Islet of Langerhans (tissue), 1 donor: ENCODE measurements at regions not wholly inside any gene's neighbourhood (a gene's known extent, or its start where the extent isn't known, plus 50 kb on each side); places are given as distances from the start of the nearest gene placed in this dataset.

Experiments used
- FAIRE-seq: peaks from one replicate; lab custom pipeline; 2011; peaks lifted over from hg19 to GRCh38; lab: Jason Lieb, UNC

- FAIRE-seq = no peak
Measured at GRCh38 chr9:18074041-18074440, 399.9 kb upstream of the ADAMTSL1 start.

- FAIRE-seq = no peak
Measured at GRCh38 chr9:18075253-18075952, 398.6 kb upstream of the ADAMTSL1 start.

GRCh38 chr9:18077941-18078678, 395.8 kb upstream of the ADAMTSL1 start:
- no peak for FAIRE-seq

GRCh38 chr9:18092138-18092537, 381.8 kb upstream of the ADAMTSL1 start:
- no peak for FAIRE-seq

- no peak for FAIRE-seq
Measured at GRCh38 chr9:18106006-18106560, 367.9 kb upstream of the ADAMTSL1 start.

- FAIRE-seq = no peak
Measured at GRCh38 chr9:18109675-18110074, 364.3 kb upstream of the ADAMTSL1 start.

- no peak for FAIRE-seq
Measured at GRCh38 chr9:18111146-18111545, 362.8 kb upstream of the ADAMTSL1 start.

GRCh38 chr9:18114559-18115475, 359.1 kb upstream of the ADAMTSL1 start:
- FAIRE-seq = no peak

GRCh38 chr9:18118268-18118667, 355.7 kb upstream of the ADAMTSL1 start:
- FAIRE-seq = no peak

GRCh38 chr9:18122171-18122570, 351.8 kb upstream of the ADAMTSL1 start:
- no peak for FAIRE-seq

- FAIRE-seq = no peak
Measured at GRCh38 chr9:18124760-18125159, 349.2 kb upstream of the ADAMTSL1 start.

- no peak for FAIRE-seq
Measured at GRCh38 chr9:18126831-18127498, 347.0 kb upstream of the ADAMTSL1 start.

- no peak for FAIRE-seq
Measured at GRCh38 chr9:18127499-18127875, 346.5 kb upstream of the ADAMTSL1 start.

GRCh38 chr9:18129809-18130334, 344.1 kb upstream of the ADAMTSL1 start:
- no peak for FAIRE-seq

GRCh38 chr9:18136354-18136994, 337.5 kb upstream of the ADAMTSL1 start:
- FAIRE-seq = no peak

- FAIRE-seq = no peak
Measured at GRCh38 chr9:18137815-18138214, 336.1 kb upstream of the ADAMTSL1 start.

- no peak for FAIRE-seq
Measured at GRCh38 chr9:18138656-18139055, 335.3 kb upstream of the ADAMTSL1 start.

GRCh38 chr9:18141681-18142080, 332.3 kb upstream of the ADAMTSL1 start:
- FAIRE-seq = no peak

- no peak for FAIRE-seq
Measured at GRCh38 chr9:18143073-18143745, 330.7 kb upstream of the ADAMTSL1 start.

- no peak for FAIRE-seq
Measured at GRCh38 chr9:18146329-18146728, 327.6 kb upstream of the ADAMTSL1 start.
